ENCODE measurements at regions not wholly inside any gene's neighbourhood (a gene's known extent, or its start where the extent isn't known, plus 50 kb on each side); places are given as distances from the start of the nearest gene placed in this dataset.
"Not testable (repeated sequence)": the region's sequence is repeated elsewhere in the genome, so short reads cannot be mapped to it uniquely, and the experiment has no call there.

GRCh38 chr16:17749706-17750105 lies 278.9 kb upstream of the XYLT1 start:
- Histone ChIP-seq H3K4me1 (peaks cover 0 to 7% (median 0%) of the 10 kb centered on the region in 10 experiments; a peak in 1 of 20 replicates), H3K27me3 (no peaks in the 10 kb centered on the region), H3K4me3 (no peak overlapping the region), H3K9me3 (replicated peaks in 1 of 11) (peaks cover 0 to 10% (median 0%) of the 10 kb centered on the region in 11 experiments; a peak in 3 of 22 replicates), H3K4me2 (no peak overlapping the region), H4K20me1 (no peaks in the 10 kb centered on the region), H3K27ac (no peak overlapping the region), H3K36me3 (no peaks in the 10 kb centered on the region), H3K9ac (no peak overlapping the region)
- TF ChIP-seq Cebpa-rat (IDR thresholded peaks at IDR 0.05): no peak

- H3K4me3 ChIP-seq: no peak overlapping the region
- no peaks in the 10 kb centered on the region for H3K36me3 ChIP-seq
- peaks cover 0 to 7% (median 0%) of the 10 kb centered on the region in 10 experiments; a peak in 1 of 20 replicates for H3K4me1 ChIP-seq
- peaks cover 0 to 10% (median 0%) of the 10 kb centered on the region in 11 experiments; a peak in 3 of 22 replicates for H3K9me3 ChIP-seq (replicated peaks in 1 of 11)
- H3K27me3 ChIP-seq: no peaks in the 10 kb centered on the region
- H3K27ac ChIP-seq: no peak overlapping the region
- H3K4me2 ChIP-seq: no peak overlapping the region; a peak in 2 of 22 replicates
- no peak for TF ChIP-seq Cebpa-rat (IDR thresholded peaks at IDR 0.05)
- H4K20me1 ChIP-seq: no peaks in the 10 kb centered on the region
- H3K9ac ChIP-seq: no peak overlapping the region
These were observed 277.4 kb upstream of the XYLT1 start for GRCh38 chr16:17748044-17748719.

GRCh38 chr16:17747081-17747756 lies 276.5 kb upstream of the XYLT1 start:
- Histone ChIP-seq H3K9ac (no peak overlapping the region), H3K4me3 (no peak overlapping the region), H4K20me1 (no peaks in the 10 kb centered on the region), H3K4me2 (no peak overlapping the region; a peak in 3 of 22 replicates), H3K9me3 (replicated peaks in 1 of 11) (peaks cover 0 to 10% (median 0%) of the 10 kb centered on the region in 11 experiments; a peak in 3 of 22 replicates), H3K36me3 (no peaks in the 10 kb centered on the region), H3K27me3 (no peaks in the 10 kb centered on the region), H3K27ac (no peak overlapping the region), H3K4me1 (peaks cover 0 to 7% (median 0%) of the 10 kb centered on the region in 10 experiments; a peak in 1 of 20 replicates)
- no peak for TF ChIP-seq Cebpa-rat (IDR thresholded peaks at IDR 0.05)

- no peaks in the 10 kb centered on the region for H3K27me3 ChIP-seq
- TF ChIP-seq Cebpa-rat (IDR thresholded peaks at IDR 0.05): no peak
- no peaks in the 10 kb centered on the region for H3K36me3 ChIP-seq
- H3K9ac ChIP-seq: no peak overlapping the region
- H3K9me3 ChIP-seq (replicated peaks in 1 of 11): peaks cover 0 to 10% (median 0%) of the 10 kb centered on the region in 11 experiments; a peak in 3 of 22 replicates
- no peak overlapping the region for H3K4me2 ChIP-seq
- H4K20me1 ChIP-seq: no peaks in the 10 kb centered on the region
- H3K4me1 ChIP-seq: peaks cover 0 to 7% (median 0%) of the 10 kb centered on the region in 10 experiments; a peak in 1 of 20 replicates
- no peak overlapping the region for H3K27ac ChIP-seq
- no peak overlapping the region for H3K4me3 ChIP-seq
These were observed 274.3 kb upstream of the XYLT1 start for GRCh38 chr16:17744921-17745572.

- Histone ChIP-seq H3K27me3 (no peaks in the 10 kb centered on the region), H3K4me1 (peaks cover 0 to 7% (median 0%) of the 10 kb centered on the region in 10 experiments; a peak in 1 of 20 replicates), H3K9me3 (replicated peaks in 1 of 11) (peaks cover 0 to 5% (median 0%) of the 10 kb centered on the region in 11 experiments; a peak in 1 of 22 replicates), H4K20me1 (no peaks in the 10 kb centered on the region), H3K9ac (no peak overlapping the region), H3K27ac (no peak overlapping the region), H3K36me3 (no peaks in the 10 kb centered on the region), H3K4me3 (no peak overlapping the region), H3K4me2 (no peak overlapping the region)
- no peak for TF ChIP-seq Cebpa-rat (IDR thresholded peaks at IDR 0.05)
These were observed 272.8 kb upstream of the XYLT1 start for GRCh38 chr16:17743578-17743977.

GRCh38 chr16:17743158-17743557 lies 272.4 kb upstream of the XYLT1 start:
- no peak overlapping the region for H3K27ac ChIP-seq

GRCh38 chr16:17735099-17735498 lies 264.3 kb upstream of the XYLT1 start:
- not testable (repeated sequence) for H3K36me3 ChIP-seq, H4K20me1 ChIP-seq, H3K4me2 ChIP-seq, H3K9ac ChIP-seq, H3K4me1 ChIP-seq, H3K27me3 ChIP-seq, H3K4me3 ChIP-seq, H3K27ac ChIP-seq
- H3K9me3 ChIP-seq (replicated peaks in 1 of 11): peaks cover 0 to 11% (median 7%) of the 10 kb centered on the region in 11 experiments; a peak in 8 of 22 replicates

More at GRCh38 chr16:17743158-17743557, 272.4 kb upstream of the XYLT1 start:
- H3K4me2 ChIP-seq: no peak overlapping the region
- H3K9ac ChIP-seq: no peak overlapping the region
- H3K36me3 ChIP-seq: no peaks in the 10 kb centered on the region
- H3K4me3 ChIP-seq: no peak overlapping the region
- no peaks in the 10 kb centered on the region for H4K20me1 ChIP-seq
- H3K27me3 ChIP-seq: no peaks in the 10 kb centered on the region
- H3K9me3 ChIP-seq (replicated peaks in 1 of 11): peaks cover 0 to 5% (median 0%) of the 10 kb centered on the region in 11 experiments; a peak in 1 of 22 replicates
- no peak for TF ChIP-seq Cebpa-rat (IDR thresholded peaks at IDR 0.05)
- H3K4me1 ChIP-seq: peaks cover 0 to 7% (median 0%) of the 10 kb centered on the region in 10 experiments; a peak in 1 of 20 replicates

GRCh38 chr16:17729820-17730219 lies 259.1 kb upstream of the XYLT1 start:
- H3K36me3 ChIP-seq: no peaks in the 10 kb centered on the region
- no peak overlapping the region for H3K27ac ChIP-seq
- no peaks in the 10 kb centered on the region for H3K27me3 ChIP-seq
- no peaks in the 10 kb centered on the region; a peak in 1 of 22 replicates for H4K20me1 ChIP-seq
- no peaks in the 10 kb centered on the region for H3K4me1 ChIP-seq
- H3K9me3 ChIP-seq (replicated peaks in 1 of 11): peaks cover 0 to 11% (median 7%) of the 10 kb centered on the region in 11 experiments; a peak in 8 of 22 replicates
- H3K9ac ChIP-seq: no peak overlapping the region
- H3K4me2 ChIP-seq: no peak overlapping the region
- no peak overlapping the region for H3K4me3 ChIP-seq
- TF ChIP-seq Cebpa-rat (IDR thresholded peaks at IDR 0.05): no peak

GRCh38 chr16:17728196-17728595 lies 257.4 kb upstream of the XYLT1 start:
- no peaks in the 10 kb centered on the region for H3K27me3 ChIP-seq
- no peak overlapping the region for H3K27ac ChIP-seq
- H3K4me2 ChIP-seq: no peak overlapping the region
- no peak overlapping the region for H3K4me3 ChIP-seq
- H3K4me1 ChIP-seq: no peaks in the 10 kb centered on the region
- H3K36me3 ChIP-seq: no peaks in the 10 kb centered on the region
- peaks cover 0 to 9% (median 5%) of the 10 kb centered on the region in 11 experiments; a peak in 8 of 22 replicates for H3K9me3 ChIP-seq (replicated peaks in 1 of 11)
- TF ChIP-seq Cebpa-rat (IDR thresholded peaks at IDR 0.05): no peak
- H3K9ac ChIP-seq: no peak overlapping the region
- H4K20me1 ChIP-seq: no peaks in the 10 kb centered on the region; a peak in 1 of 22 replicates
